DND-41 (cell line): ENCODE measurements at regions not wholly inside any gene's neighbourhood (a gene's known extent, or its start where the extent isn't known, plus 50 kb on each side); places are given as distances from the start of the nearest gene placed in this dataset.

ENCODE experiments used
- ATAC-seq: fragments of 200-7000 bp; cut with Tn5 transposase; 3 replicates; pipeline ENCODE4 v1.9.1; 2021; ENCODE audit warnings: low read depth; ENCODE audit not compliant: insufficient read depth
- DNase-seq: peaks from one replicate; pipeline ENCODE4 v3.0.0-alpha.2; 2020
- H2AFZ ChIP-seq: 2 replicates; pipeline ENCODE4 v1.6.0; 2012; ENCODE audit warnings: low read depth, low read length
- H3K27ac ChIP-seq: 2 replicates; pipeline ENCODE4 v1.5.1; 2012; ENCODE audit warnings: low read length, inconsistent platforms
- H3K27me3 ChIP-seq: fragments of 200-600 bp; sonication (generic); 2 replicates; pipeline ENCODE4 v1.6.0; 2012; ENCODE audit warnings: low read length, mild to moderate bottlenecking, inconsistent platforms; ENCODE audit not compliant: insufficient read depth, poor library complexity
- H3K36me3 ChIP-seq: 2 replicates; pipeline ENCODE4 v1.5.1; 2012; ENCODE audit warnings: low read length, inconsistent platforms; ENCODE audit not compliant: insufficient read depth
- H3K4me1 ChIP-seq: 2 replicates; pipeline ENCODE4 v1.5.1; 2012; ENCODE audit warnings: mild to moderate bottlenecking, low read length; ENCODE audit not compliant: insufficient read depth
- H3K4me2 ChIP-seq: 2 replicates; pipeline ENCODE4 v1.6.0; 2012; ENCODE audit warnings: mild to moderate bottlenecking, moderate library complexity, low read length, inconsistent platforms; ENCODE audit not compliant: insufficient read depth
- H3K4me3 ChIP-seq, 2 experiments: fragments of 200-600 bp in 1 of 2; shearing (Covaris generic) in 1 of 2; 2 replicates each; pipeline ENCODE4 v1.5.1; 2012 to 2016; ENCODE audit warnings: inconsistent platforms in 2 of 2, low read length in 2 of 2, mild to moderate bottlenecking in 2 of 2, low read depth in 1 of 2, moderate library complexity in 1 of 2
- H3K79me2 ChIP-seq: 2 replicates; pipeline ENCODE4 v1.6.0; 2012; ENCODE audit warnings: low read length, inconsistent platforms; ENCODE audit not compliant: insufficient read depth
- H3K9ac ChIP-seq: 2 replicates; pipeline ENCODE4 v1.6.0; 2012; ENCODE audit warnings: low read depth, mild to moderate bottlenecking, inconsistent platforms, low read length, moderate library complexity
- H3K9me3 ChIP-seq: 2 replicates; pipeline ENCODE4 v1.5.1; 2012; ENCODE audit warnings: low read length, moderate library complexity, mild to moderate bottlenecking, inconsistent platforms; ENCODE audit not compliant: insufficient read depth, severe bottlenecking
- H4K20me1 ChIP-seq: 2 replicates; pipeline ENCODE4 v1.6.0; 2012; ENCODE audit warnings: low read length; ENCODE audit not compliant: insufficient read depth
- CTCF ChIP-seq: IDR thresholded peaks from 2 replicates; pipeline ENCODE4 v1.5.1; 2012; ENCODE audit warnings: borderline replicate concordance, low read length, moderate library complexity, mild to moderate bottlenecking; ENCODE audit not compliant: poor library complexity, severe bottlenecking; ENCODE audit errors: extremely low read depth
- EZH2 ChIP-seq: IDR thresholded peaks from 3 replicates; pipeline ENCODE4 v1.6.1; 2012; ENCODE audit warnings: borderline replicate concordance, low read depth, mild to moderate bottlenecking, moderate library complexity, low read length, inconsistent platforms; ENCODE audit not compliant: severe bottlenecking

GRCh38 chr6:40340957-40341356 lies 246.2 kb downstream of the LRFN2 start:
- Histone ChIP-seq H3K9me3 (no peaks in the 10 kb centered on the region), H3K4me1 (peaks cover 15% of the 10 kb centered on the region), H3K27me3 (no peaks in the 10 kb centered on the region), H3K36me3 (no peaks in the 10 kb centered on the region), H3K27ac (no peak overlapping the region), H2AFZ (no peak overlapping the region), H3K4me2 (no peak overlapping the region), H3K9ac (no peak overlapping the region), H4K20me1 (no peaks in the 10 kb centered on the region), H3K79me2 (no peaks in the 10 kb centered on the region), H3K4me3 (no peak overlapping the region)
- no peak for TF ChIP-seq EZH2
- no peak for TF ChIP-seq CTCF
- DNase-seq, result no peak
- no peak for ATAC-seq

GRCh38 chr6:40340196-40340595 lies 247.0 kb downstream of the LRFN2 start:
- no peak for DNase-seq
- no peaks in the 10 kb centered on the region for H3K27me3 ChIP-seq

GRCh38 chr6:40338306-40338705 lies 248.9 kb downstream of the LRFN2 start:
- no peak for DNase-seq
- H3K9me3 ChIP-seq, result no peaks in the 10 kb centered on the region
- TF ChIP-seq CTCF, result no peak
- TF ChIP-seq EZH2, result no peak

More at GRCh38 chr6:40340196-40340595, 247.0 kb downstream of the LRFN2 start:
- Histone ChIP-seq H3K9me3 (no peaks in the 10 kb centered on the region), H3K9ac (no peak overlapping the region), H3K27ac (no peak overlapping the region), H3K4me3 (no peak overlapping the region), H2AFZ (no peak overlapping the region), H3K36me3 (no peaks in the 10 kb centered on the region), H3K4me1 (peaks cover 15% of the 10 kb centered on the region), H3K4me2 (no peak overlapping the region), H3K79me2 (no peaks in the 10 kb centered on the region), H4K20me1 (no peaks in the 10 kb centered on the region)
- no peak for ATAC-seq
- TF ChIP-seq CTCF (no peak), EZH2 (no peak)

More at GRCh38 chr6:40338306-40338705, 248.9 kb downstream of the LRFN2 start:
- no peak overlapping the region for H3K4me3 ChIP-seq
- H3K27me3 ChIP-seq, result no peaks in the 10 kb centered on the region
- H3K4me2 ChIP-seq, result no peak overlapping the region
- no peaks in the 10 kb centered on the region for H3K79me2 ChIP-seq
- H3K4me1 ChIP-seq, result peaks cover 15% of the 10 kb centered on the region
- no peaks in the 10 kb centered on the region for H3K36me3 ChIP-seq
- H3K27ac ChIP-seq, result no peak overlapping the region
- no peak overlapping the region for H2AFZ ChIP-seq
- no peak for ATAC-seq
- no peak overlapping the region for H3K9ac ChIP-seq
- no peaks in the 10 kb centered on the region for H4K20me1 ChIP-seq
